ENCODE measurements at regions not wholly inside any gene's neighbourhood (a gene's known extent, or its start where the extent isn't known, plus 50 kb on each side); places are given as distances from the start of the nearest gene placed in this dataset.

- peak; percentile 33 for DNase-seq (ENCODE audit: low spot score)
These were observed 56.1 kb upstream of the SLC35G4 start for GRCh38 chr18:11553098-11553940.

- no peak for DNase-seq (ENCODE audit: low spot score)
These were observed 60.4 kb upstream of the SLC35G4 start for GRCh38 chr18:11548916-11549551.

- no peak for DNase-seq (ENCODE audit: low spot score)
These were observed 61.0 kb upstream of the SLC35G4 start for GRCh38 chr18:11548396-11548795.

- no peak for DNase-seq (ENCODE audit: low spot score)
These were observed 65.2 kb upstream of the SLC35G4 start for GRCh38 chr18:11544060-11544633.

- DNase-seq (ENCODE audit: low spot score), result no peak
These were observed 68.2 kb upstream of the SLC35G4 start for GRCh38 chr18:11541179-11541578.

GRCh38 chr18:11533942-11534496 lies 75.4 kb upstream of the SLC35G4 start:
- DNase-seq (ENCODE audit: low spot score), result no peak

GRCh38 chr18:11533513-11533890 lies 75.9 kb upstream of the SLC35G4 start:
- no peak for DNase-seq (ENCODE audit: low spot score)

GRCh38 chr18:11532758-11533512 lies 76.5 kb upstream of the SLC35G4 start:
- DNase-seq (ENCODE audit: low spot score), result no peak

GRCh38 chr18:11529081-11529480 lies 80.3 kb upstream of the SLC35G4 start:
- DNase-seq (ENCODE audit: low spot score), result no peak

GRCh38 chr18:11526675-11527074 lies 82.7 kb upstream of the SLC35G4 start:
- DNase-seq (ENCODE audit: low spot score), result no peak

- DNase-seq (ENCODE audit: low spot score), result no peak
These were observed 85.6 kb upstream of the SLC35G4 start for GRCh38 chr18:11523804-11524203.

- DNase-seq (ENCODE audit: low spot score), result no peak
These were observed 86.4 kb upstream of the SLC35G4 start for GRCh38 chr18:11522992-11523391.

GRCh38 chr18:11521853-11522252 lies 87.5 kb upstream of the SLC35G4 start:
- DNase-seq (ENCODE audit: low spot score), result no peak

GRCh38 chr18:11520536-11520935 lies 88.9 kb upstream of the SLC35G4 start:
- no peak for DNase-seq (ENCODE audit: low spot score)

- DNase-seq (ENCODE audit: low spot score), result peak; percentile 10
These were observed 90.4 kb upstream of the SLC35G4 start for GRCh38 chr18:11518788-11519685.

GRCh38 chr18:11517704-11518103 lies 91.7 kb upstream of the SLC35G4 start:
- DNase-seq (ENCODE audit: low spot score), result no peak

GRCh38 chr18:11516751-11517503 lies 92.5 kb upstream of the SLC35G4 start:
- no peak for DNase-seq (ENCODE audit: low spot score)

GRCh38 chr18:11514267-11514666 lies 95.1 kb upstream of the SLC35G4 start:
- no peak for DNase-seq (ENCODE audit: low spot score)

GRCh38 chr18:11512096-11513025 lies 97.0 kb upstream of the SLC35G4 start:
- DNase-seq (ENCODE audit: low spot score), result no peak

All from hematopoietic multipotent progenitor cell treated with erythropoietin and hydrocortisone succinate and interleukin-3 and kit ligand, for 17 days (in vitro differentiated cells).